GM19043 (cell line): ENCODE measurements at regions not wholly inside any gene's neighbourhood (a gene's known extent, or its start where the extent isn't known, plus 50 kb on each side); places are given as distances from the start of the nearest gene placed in this dataset.
"Not testable (repeated sequence)": the region's sequence is repeated elsewhere in the genome, so short reads cannot be mapped to it uniquely, and the experiment has no call there.

ENCODE experiments used
- ATAC-seq: cut with Tn5 transposase; IDR thresholded peaks from one replicate; pipeline ENCODE4 v1.9.1; 2021; ENCODE audit warnings: low read depth; ENCODE audit not compliant: unreplicated experiment

DNA sequence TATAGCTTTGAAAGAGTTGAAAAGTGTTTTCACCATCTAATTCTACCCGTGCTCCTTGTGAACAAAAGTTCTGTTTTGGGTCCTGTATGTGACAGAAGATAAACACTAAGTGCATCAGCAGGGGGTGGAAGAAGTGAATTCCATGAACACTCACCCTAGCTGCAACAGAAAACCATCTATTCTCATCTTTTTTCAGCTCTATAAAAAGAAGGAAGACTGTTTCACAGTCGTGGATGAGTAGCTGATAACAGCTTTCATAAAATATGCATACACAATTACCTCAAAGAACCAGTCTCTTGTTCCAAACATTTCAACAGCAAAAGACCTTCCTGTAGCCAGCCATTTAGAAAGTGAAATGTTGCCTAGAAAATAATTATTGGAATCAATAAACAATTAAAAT, 281.7 kb upstream of the RASGRP1 start:
- no peak for ATAC-seq

DNA sequence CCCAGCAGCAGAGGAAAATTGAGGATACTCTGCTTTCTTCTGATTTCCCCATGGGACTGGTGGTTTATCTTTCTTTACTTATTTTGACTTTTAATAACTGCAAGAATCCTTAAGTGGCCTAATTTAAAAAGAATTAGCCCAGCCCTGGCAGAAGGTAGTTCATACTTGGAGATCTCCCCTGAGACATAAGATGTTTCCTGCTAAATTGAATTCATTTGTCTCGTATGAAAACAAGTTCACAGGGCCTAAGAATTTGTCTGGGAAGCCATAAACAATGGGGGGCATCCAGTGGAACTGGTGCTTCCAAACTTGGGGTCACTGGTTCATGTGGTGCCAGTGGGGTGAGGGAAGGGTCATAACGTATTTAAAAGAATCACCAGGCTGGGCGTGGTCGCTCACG, 283.1 kb upstream of the RASGRP1 start:
- no peak for ATAC-seq

DNA sequence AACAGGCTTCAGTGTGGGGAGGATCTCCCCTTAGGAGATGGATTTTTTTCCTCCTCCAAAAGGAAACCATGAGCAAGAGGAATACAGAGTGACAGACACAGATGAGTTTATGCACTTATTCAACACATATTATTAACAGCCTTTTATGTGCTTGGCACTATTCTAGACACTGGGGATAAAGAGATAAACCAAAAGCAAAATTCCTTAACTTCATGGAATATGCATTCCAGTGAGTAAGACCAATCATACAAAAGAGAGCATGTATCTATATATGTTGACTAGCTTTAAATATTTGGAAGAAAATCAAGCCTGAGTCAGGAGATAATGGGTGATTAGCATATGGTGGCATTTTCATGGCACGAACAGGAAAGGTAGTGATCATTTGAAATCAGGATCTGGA, 284.4 kb upstream of the RASGRP1 start:
- ATAC-seq, result no peak

DNA sequence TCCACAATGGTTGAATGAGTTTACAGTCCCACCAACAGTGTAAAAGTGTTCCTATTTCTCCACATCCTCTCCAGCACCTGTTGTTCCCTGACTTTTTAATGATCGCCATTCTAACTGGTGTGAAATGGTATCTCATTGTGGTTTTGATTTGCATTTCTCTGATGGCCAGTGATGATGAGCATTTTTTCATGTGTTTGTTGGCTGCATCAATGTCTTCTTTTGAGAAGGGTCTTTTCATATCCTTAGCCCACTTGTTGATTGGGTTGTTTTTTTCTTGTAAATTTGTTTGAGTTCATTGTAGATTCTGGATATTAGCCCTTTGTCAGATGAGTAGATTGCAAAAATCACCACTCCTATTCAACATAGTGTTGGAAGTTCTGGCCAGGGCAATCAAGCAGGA, 287.6 kb upstream of the RASGRP1 start:
- not testable (repeated sequence) for ATAC-seq

DNA sequence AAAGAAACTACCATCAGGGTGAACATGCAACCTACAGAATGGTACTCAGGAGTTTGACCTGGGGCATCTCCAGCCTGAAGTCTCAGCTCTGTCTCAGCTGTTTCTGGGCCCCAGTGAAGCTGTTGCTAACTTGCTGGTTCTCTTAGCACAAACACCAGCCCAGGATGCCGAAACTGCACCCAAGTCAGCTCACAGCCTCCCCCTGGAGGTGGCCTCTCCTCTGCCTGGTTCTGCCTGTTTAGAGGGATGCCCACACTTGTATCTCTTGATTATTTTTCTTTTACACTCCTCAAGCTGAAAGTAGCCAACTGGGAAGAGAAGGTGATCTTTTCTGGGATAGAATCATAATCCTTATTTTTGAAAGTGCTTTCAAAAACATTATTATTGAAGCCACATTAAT, 289.0 kb upstream of the RASGRP1 start:
- ATAC-seq, result no peak

DNA sequence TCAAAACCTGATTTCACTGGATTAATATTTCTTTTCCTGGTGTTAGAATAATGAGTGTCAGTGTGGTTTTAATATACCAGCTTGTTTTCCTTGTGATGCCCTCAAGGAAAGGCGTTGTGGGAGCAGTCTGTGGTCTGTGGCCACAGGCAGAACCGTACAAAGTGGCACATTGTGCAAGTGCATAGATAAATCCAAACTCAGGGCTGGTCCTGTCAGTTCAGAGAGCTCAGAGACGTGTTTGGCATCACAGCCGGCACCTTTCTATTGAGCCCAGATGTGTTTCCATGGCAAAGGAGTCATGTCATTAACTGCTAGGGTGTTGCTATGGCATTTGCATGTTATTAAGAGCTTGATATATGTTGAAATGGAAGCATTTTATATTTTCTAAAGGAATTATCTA, 289.9 kb upstream of the RASGRP1 start:
- no peak for ATAC-seq

DNA sequence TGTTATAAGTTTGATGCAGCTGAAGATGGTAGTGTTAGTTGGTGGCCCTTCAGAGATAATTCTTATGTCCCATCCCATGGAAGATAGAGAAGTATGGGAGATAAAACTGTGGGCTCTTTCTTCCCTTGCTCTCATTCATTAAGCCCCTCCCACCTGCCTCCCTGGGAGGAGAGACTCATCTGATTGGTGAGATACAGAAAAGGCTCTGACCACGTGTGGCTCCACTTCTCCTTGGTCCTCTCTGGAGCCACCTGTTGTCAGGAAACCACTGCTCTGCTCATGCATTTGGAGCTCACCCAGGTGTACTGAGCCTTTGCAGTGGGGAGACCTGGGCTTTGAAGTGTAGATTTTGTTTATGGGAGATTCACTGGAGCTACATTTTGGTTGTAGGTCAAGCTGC, 293.2 kb upstream of the RASGRP1 start:
- no peak for ATAC-seq

DNA sequence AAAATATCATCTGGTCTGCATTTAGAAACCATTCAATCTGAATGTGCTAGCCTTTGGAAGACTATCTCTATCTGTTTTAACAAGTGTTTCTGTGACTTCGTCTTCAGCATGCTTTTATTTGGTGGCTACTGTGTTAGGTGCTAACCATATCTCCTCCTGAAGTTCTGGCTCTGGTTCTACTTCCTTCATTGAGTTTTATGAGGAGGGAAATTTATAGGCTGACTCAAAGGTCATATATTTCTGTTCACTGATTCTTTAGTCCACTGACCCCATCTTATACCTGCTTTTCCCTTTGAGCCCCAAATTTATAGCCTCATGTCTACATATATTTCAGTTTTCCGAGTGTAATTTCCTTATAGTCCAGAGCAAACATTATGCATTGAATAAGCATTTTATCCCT, 295.0 kb upstream of the RASGRP1 start:
- ATAC-seq, result no peak

DNA sequence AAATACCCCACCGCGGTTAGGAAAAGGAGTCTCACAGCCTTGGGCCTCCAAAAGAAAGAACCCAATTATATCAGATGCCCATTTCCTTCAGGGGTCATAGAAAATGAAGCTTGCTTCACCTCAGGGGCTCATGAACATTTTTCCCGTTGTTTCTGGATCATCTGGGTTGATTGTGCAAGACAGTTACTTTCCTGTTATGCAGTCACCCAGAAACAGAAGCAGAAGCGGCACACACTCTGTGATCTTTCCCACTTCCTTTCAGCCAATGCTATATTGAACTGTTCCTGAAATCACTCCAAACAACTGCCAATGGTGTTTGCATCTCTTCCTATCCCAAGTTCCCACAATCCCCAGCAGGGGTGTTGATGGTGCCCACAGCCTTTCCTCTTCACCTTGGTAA, 295.6 kb upstream of the RASGRP1 start:
- no peak for ATAC-seq

DNA sequence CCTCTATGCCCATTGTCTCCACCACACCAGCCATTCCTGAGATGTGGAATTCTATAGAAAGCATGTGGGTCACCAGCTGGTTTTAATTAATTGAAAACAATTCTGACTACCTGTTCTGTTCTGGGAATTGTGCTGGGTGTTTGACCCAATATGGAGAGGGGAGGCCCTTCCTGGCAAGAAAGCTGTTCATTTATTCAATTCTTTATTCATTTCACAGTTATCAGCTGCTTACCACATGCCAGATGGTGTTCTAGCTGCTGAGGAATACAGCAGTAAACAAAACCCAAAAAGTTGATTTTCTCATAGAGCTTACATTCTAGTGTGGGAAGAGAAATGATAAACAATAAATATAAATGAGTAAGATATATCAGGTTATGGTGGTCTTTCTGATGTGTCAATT, 296.1 kb upstream of the RASGRP1 start:
- ATAC-seq, result no peak

DNA sequence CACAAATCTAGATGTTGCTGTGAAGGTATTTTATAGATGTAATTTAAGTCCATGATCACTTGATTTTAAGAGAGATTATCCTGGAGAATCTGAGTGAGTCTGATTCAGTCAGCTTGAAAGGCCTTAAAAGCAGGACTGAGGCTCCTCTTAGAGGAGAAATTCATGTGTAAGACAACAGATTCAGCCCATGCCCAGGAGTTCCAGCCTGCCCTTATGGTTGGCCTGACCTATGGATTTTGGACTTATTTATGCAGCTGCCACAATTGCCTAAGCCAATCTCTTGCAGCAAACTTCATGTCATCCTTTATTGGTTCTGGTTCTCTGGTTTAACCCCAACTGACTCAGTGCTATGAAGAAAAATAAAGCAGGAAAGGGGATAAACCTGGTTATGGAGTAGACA, 296.5 kb upstream of the RASGRP1 start:
- no peak for ATAC-seq

DNA sequence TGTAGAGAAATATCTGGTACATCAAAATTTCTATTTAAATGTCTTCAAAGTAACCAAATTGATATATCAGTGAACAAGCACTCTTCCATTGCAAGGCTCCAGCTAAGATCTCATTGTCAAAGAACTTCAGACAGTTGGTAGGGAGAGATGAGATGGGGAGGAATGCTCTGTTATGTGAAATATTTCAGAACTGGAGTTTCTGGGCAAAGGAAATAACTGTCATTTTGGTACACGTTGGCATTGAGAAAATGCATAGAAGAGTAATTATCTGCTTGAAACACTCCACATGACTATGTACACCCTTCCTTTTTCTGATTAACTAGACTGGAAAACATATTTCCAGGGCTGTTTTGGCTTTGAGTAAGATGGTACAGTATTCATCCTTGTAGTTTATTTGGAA, 297.5 kb upstream of the RASGRP1 start:
- ATAC-seq, result no peak

DNA sequence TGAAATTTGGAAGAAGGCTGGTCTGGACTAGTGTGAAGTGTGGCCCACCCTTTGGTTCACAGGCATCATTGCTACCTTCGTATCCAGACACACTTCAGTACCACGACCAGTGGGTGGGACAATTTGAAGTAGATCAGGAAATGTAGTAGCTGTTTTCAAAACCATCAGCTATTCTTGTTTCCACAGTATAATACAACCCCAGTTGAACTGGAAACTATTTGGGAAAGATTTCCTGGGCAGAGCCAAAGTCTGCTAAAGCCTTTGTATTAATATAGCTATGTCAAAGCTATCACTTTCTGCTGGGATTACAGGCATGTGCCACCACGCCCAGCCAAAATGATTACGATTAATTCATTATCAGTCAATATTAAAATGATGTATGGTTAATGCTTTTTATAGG, 298.8 kb upstream of the RASGRP1 start:
- no peak for ATAC-seq

DNA sequence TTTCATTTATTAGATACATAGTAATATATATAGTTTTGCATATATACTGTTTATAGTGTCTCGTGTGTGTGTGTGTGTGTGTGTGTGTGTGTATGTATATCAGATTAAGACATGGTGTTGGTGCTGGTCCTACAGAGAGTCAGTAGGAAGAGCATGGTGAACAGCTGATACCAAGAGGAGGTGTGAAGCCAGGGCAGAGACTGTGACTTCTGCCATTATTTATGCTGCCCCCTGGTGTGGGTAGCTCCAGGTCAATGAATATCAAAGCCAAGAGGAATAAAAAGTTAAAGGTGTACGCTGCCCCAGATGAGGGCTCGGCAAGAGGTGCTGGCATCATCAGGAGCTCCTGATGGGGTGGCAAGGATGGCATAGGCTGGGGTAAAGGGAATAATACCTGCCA, 299.5 kb upstream of the RASGRP1 start:
- ATAC-seq, result no peak

DNA sequence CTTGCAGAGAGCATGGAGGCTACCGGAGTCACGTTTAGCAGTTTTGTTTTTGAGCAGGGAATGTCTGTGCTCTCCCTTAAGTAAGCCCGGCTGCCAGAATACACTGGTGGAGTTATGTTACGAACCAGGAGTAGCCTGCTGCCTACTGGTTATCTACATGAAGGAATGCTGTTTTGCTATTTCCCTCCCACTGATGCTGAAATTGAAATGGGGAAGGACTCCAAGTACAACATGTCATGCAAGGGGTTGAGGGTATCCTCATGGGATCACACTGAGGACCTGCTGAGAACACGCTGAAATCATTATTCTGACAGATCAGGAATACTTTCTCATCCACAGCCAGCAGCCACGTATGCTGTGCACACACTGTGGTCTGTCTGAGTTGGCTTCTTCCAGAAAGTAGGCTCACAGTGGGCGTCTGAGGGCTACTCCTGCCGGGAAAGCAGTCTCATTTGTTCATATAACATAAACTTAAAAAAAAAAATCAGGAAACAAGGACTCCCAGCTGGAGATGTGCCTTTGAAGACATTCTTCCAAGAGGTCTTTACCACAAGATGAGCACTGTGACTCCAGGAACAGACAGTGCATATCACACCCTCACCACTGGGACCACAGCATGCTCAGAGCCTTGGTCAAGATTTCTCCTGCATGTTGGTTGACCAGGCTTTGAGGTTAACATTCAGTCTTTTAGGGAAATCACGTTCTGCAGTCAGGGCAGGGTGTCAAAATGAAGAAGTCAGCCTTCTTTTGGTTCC, 300.4 kb upstream of the RASGRP1 start:
- no peak for ATAC-seq

DNA sequence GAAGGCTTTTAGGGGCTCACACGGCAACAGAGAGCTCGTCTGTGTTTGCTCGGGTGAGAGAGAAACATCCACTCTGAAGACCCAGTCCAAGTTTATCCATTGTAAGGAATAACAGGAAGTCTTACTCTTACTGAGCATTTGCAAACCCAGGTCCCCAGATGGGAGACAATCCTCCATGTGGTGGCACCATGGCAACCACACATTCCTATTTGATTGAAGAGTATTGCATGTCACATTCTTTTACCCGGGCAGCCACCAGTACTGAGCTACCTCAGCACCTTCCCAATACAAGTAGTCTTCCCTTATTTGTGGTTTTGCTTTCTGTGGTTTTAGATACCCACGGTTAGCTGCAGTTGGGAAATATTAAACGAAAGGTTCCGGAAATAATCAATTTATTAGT, 302.9 kb upstream of the RASGRP1 start:
- ATAC-seq, result no peak

DNA sequence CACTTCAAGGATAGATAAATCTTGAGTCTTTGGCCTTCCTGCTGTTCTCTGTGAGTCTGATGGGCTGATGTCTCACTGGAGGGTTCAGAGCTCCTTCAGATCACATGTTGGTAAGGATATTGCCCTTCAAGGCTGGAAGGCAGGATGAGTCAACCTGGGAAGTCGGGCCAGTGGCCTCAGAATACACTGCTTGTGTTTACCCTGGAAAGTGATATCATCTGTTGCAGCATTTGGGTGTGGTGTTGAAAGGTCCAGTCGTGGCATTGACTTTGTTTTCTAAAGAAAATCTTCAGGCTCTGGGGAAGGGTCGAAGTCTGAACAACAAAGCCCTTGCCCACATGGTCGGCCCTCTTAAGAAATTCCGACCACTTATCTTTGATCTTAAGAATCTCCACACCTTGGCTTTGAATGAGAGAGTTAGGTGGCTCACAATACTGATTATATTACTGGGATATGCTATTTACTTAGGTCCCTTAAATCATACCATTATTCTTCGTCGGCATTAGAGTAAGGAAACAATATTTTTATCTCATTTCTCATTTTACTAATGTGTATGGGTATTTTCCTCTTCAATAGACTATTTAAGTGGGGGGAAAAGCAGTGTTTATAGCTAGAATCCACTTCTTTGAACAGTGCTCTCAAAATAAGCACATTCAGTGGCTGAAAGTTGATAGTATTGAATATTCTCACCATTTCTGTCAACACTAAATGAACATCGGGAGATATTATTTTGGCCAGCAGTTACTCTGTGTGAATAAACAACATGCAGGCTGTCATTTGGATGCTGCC, 303.9 kb upstream of the RASGRP1 start:
- ATAC-seq, result no peak

DNA sequence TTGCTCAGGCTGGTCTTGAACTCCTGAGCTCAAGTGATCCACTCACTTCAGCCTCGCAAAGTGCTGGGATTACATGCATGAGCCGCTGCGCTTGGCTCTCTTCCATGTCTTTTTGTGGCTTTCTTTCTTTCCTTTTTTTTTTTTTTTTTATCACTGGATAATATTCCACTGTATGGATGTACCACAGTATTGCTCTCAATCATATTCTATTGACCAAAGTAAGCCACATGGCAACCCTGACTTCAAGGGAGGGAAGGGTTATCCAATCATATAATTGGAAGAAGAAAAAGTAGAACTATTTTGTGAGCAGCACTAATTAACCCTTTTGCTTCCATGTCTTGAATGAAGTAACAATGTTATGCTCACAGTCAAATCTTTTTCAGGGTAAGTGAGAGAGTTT, 307.0 kb upstream of the RASGRP1 start:
- no peak for ATAC-seq

DNA sequence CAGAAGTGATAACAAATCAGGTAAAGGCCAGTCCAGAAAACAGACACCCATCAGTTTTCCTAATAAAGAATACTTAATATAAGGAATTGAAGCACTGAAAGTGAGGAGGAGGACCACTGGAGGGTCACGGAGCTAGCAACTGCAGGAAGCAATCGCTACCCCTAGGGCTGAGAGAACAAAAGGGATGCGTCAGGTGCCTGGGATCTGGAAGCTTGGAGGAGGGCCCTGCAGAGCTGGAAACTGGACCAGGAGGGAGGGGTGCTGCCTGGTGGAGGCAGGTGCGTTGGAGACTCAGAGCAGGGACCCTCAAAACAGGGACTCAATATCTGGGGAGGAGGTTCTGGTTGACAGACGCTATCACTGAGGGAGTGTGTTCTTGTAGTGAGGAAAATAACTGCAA, 308.1 kb upstream of the RASGRP1 start:
- ATAC-seq, result no peak

DNA sequence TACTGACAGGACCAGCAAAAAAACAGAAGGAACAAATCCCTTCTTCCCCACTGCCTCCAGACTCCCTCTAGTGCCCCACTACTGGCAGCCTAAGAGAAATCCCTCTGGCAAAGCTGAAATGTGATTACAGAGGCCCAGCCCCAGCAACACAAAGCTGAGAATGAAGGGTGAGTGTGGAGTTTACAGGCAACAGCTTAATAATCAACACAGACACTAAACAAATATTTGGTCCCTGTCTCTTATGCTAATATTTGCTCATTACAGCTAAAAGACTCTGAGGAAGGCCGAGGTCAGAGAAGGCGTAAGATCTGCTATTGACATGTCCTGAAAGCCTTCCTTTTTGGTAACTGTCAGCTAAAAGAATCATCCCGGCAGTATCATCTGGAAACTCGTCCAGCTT, 308.5 kb upstream of the RASGRP1 start:
- no peak for ATAC-seq

DNA sequence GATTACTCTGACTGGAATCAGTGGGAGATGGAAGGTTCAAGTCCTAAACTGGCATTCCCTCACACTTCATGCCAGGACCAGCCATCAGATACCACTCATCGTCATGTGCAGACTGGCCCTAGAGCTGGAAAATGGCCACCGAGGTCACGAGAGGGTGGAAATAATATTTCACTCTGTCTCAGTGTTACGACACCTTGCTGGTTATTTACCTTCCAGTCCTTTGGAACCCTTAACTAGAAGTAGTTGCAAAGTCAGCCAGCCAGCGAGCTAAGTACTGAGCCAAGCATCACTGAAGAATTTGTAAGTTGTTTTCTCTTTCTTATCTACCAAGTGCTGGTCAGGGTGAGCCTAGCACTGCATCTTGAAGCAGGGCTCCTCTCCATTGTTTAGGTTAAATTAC, 309.9 kb upstream of the RASGRP1 start:
- ATAC-seq, result no peak

DNA sequence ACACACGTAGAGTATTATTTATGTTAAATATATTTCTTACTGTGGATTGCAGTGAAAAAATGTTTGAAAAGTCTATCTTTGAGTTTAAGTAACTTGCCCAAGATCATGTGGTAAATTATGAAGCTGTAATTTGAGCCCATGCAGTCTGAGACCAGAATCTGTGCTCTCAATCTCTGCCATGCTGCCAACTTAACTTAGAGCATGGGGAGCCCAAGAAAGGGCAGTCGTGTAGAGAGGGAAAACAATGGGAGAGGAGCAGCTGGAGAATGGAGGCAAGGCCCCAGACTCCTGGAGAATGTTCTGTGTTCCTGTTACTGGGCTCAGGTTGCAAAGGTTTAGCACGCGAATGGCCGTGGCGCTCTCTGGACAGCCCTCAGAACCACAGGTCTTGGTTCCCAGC, 311.6 kb upstream of the RASGRP1 start:
- no peak for ATAC-seq
